Mucosa of stomach (tissue), 1 donor: ENCODE measurements at regions not wholly inside any gene's neighbourhood (a gene's known extent, or its start where the extent isn't known, plus 50 kb on each side); places are given as distances from the start of the nearest gene placed in this dataset.

Experiments
- H3K27me3 ChIP-seq: one replicate; pipeline ENCODE4 v1.7.0; 2013; ENCODE audit warnings: mild to moderate bottlenecking, low read length; ENCODE audit not compliant: control insufficient read depth, insufficient read depth
- H3K36me3 ChIP-seq: one replicate; pipeline ENCODE4 v1.7.0; 2013; ENCODE audit warnings: low read length; ENCODE audit not compliant: control insufficient read depth, insufficient read depth
- H3K4me1 ChIP-seq: one replicate; pipeline ENCODE4 v1.7.0; 2013; ENCODE audit warnings: mild to moderate bottlenecking, low read length; ENCODE audit not compliant: control insufficient read depth, insufficient read depth
- H3K4me3 ChIP-seq: one replicate; pipeline ENCODE4 v1.7.0; 2013; ENCODE audit warnings: low read length
- H3K9ac ChIP-seq: one replicate; pipeline ENCODE4 v1.7.0; 2013; ENCODE audit warnings: mild to moderate bottlenecking, low read length, moderate library complexity
- H3K9me3 ChIP-seq: one replicate; pipeline ENCODE4 v1.7.0; 2013; ENCODE audit warnings: mild to moderate bottlenecking, low read length, moderate library complexity; ENCODE audit not compliant: control insufficient read depth
- donor health status: Pancreatic carcinoma.

DNA sequence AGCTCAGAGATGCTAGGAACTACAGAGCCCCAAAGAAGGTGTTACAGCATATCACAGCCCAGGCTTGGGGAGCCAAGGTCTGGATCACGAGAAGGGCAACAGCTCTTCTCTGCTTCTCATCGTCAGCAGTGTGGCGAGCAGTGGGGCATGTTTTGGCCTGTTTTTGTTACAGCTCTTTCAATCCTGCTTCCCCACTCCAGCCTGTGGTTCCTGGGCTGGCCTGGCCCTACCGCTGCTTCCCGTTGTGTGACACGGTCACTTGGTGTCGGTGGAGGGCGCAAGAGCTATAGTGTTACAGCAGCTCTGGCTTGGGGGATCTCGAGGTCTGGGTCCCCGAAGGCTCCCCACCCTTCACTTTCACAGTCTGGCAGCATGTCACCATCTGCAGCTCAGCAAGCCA is 870.2 kb downstream of the CBLN2 start:
- H3K36me3 ChIP-seq = no peaks in the 10 kb centered on the region
- no peak overlapping the region for H3K4me3 ChIP-seq
- no peaks in the 10 kb centered on the region for H3K27me3 ChIP-seq
- no peaks in the 10 kb centered on the region for H3K9me3 ChIP-seq
- H3K4me1 ChIP-seq = no peaks in the 10 kb centered on the region
- no peak overlapping the region for H3K9ac ChIP-seq

DNA sequence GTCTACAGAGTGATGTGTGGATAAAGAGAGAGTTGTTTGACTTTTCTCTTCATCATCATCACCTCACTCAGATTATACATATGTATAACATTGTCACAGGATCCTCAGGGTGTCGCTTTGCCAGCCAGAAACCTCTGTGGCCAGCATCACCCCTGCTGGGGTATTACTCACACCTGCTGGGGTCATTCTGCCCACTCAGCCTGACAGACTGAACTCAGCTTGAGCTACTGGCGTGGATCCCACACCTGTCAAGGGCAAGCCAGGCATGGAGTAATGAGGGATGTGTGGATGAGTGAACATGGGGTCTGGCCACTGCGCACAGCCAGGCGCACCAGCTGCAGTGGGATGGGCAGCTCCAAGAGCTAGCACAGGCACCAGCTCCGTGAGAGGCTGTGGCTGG is 870.6 kb downstream of the CBLN2 start:
- no peaks in the 10 kb centered on the region for H3K4me1 ChIP-seq
- no peaks in the 10 kb centered on the region for H3K9me3 ChIP-seq
- H3K36me3 ChIP-seq = no peaks in the 10 kb centered on the region
- H3K9ac ChIP-seq = no peak overlapping the region
- no peaks in the 10 kb centered on the region for H3K27me3 ChIP-seq
- H3K4me3 ChIP-seq = no peak overlapping the region

DNA sequence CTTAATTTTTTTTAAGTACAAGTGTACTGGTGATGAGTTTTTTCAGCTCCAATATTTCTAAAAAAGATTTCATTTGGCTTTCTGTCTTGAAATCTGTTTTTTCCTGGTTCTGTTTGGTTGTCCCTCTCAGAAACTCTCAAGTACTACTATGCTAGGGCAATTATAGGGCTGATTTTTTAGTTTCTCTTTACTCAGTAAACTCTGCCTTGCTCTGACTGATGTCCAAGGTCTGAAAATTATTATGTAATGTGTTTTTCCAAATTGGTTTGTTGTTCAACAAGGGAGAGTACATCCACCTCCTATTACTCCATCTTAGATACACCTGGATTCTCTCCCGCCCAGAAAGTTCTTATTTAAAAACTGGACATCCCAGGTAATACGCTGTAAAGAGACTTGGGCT is 877.7 kb downstream of the CBLN2 start:
- Histone ChIP-seq H3K4me1 (no peaks in the 10 kb centered on the region), H3K36me3 (no peaks in the 10 kb centered on the region), H3K9me3 (no peaks in the 10 kb centered on the region), H3K27me3 (no peaks in the 10 kb centered on the region), H3K4me3 (no peak overlapping the region), H3K9ac (no peak overlapping the region)

DNA sequence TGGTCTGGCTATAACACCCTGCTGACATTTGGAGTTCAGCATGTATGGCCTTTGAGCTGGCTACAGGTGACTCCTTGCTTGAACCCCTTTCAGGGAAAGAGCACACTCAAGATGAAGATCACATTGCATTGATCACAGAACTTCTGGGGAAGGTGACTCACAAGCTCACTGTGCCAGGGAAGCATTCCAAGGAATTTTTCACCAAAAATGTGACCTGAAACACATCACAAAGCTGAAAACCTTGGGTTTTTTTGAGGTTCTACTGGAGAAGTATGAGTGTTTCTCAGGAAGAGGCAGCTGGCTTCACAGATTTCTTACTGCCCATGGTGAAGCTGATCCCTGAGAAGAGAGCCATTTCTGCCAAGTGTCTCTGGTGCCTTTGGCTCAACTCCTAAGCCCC is 879.0 kb downstream of the CBLN2 start:
- Histone ChIP-seq H3K27me3 (no peaks in the 10 kb centered on the region), H3K4me3 (no peak overlapping the region), H3K4me1 (no peaks in the 10 kb centered on the region), H3K36me3 (no peaks in the 10 kb centered on the region), H3K9me3 (no peaks in the 10 kb centered on the region), H3K9ac (no peak overlapping the region)

DNA sequence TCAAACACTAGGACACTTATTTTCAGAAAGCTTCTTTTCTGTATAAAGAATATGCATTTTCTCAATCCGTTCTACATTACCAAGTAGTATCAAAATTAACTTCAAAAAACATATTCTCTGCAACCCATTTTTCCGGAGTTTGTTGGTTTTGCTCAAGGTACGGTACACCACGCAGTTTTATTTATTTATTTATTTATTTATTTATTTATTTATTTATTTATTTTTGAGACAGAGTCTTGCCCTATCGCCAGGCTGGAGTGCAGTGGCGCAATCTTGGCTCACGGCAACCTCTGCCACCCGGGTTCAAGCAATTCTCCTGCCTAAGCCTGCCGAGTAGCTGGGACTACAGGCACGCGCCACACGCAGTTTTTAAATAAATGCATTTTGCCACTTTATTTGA is 900.3 kb downstream of the CBLN2 start:
- H3K4me1 ChIP-seq = no peaks in the 10 kb centered on the region
- no peaks in the 10 kb centered on the region for H3K36me3 ChIP-seq
- no peaks in the 10 kb centered on the region for H3K9me3 ChIP-seq
- H3K4me3 ChIP-seq = no peak overlapping the region
- no peak overlapping the region for H3K9ac ChIP-seq
- H3K27me3 ChIP-seq = no peaks in the 10 kb centered on the region

DNA sequence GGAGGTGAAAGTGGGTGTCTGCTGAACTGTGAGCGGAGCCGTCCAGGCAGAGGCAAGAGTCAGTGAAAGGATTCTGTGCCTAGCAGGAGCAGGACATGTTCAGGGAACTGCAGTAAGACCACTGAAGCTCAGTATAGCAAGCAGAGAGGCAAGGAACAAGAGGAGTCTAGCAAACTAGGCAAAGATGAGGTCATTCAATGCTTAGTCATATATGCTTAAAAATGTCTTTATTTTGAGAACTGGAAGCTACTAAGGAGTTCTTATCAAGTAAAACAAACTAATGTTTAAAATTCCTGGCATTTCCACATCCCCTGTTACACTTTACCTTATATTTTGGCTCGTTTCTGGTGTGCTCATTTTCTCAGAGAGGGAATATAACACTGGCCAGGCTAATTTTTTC is 913.4 kb downstream of the CBLN2 start:
- H3K4me3 ChIP-seq = no peak overlapping the region
- no peak overlapping the region for H3K9ac ChIP-seq
- H3K9me3 ChIP-seq = no peaks in the 10 kb centered on the region
- no peaks in the 10 kb centered on the region for H3K36me3 ChIP-seq
- H3K27me3 ChIP-seq = no peaks in the 10 kb centered on the region
- H3K4me1 ChIP-seq = no peaks in the 10 kb centered on the region

DNA sequence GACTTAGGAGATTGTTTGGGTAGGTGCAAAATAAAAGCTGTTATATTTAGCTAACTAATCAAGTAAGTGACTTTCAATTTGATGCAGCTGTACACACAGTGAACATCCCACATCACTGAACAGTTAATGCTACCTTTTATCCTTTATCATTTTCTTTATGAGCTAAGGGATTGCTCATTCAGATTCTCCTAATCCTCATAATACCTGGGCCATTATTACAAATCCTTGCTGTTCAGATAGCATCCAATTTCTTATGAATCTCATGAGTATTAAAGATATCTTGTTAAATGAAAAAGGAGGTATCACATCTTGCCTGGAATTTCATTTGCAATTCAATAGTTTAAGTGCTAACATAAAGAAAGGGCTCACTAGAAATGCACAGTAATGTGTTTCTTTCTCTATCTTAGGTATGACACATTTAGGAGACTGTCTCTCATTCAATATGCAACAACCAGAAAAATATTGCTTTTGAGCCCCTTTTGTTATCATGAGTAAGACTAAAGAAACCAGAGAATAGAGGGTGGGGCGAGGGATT is 918.5 kb downstream of the CBLN2 start:
- Histone ChIP-seq H3K4me3 (no peak overlapping the region), H3K9me3 (no peaks in the 10 kb centered on the region), H3K4me1 (no peaks in the 10 kb centered on the region), H3K36me3 (no peaks in the 10 kb centered on the region), H3K9ac (no peak overlapping the region), H3K27me3 (no peaks in the 10 kb centered on the region)

DNA sequence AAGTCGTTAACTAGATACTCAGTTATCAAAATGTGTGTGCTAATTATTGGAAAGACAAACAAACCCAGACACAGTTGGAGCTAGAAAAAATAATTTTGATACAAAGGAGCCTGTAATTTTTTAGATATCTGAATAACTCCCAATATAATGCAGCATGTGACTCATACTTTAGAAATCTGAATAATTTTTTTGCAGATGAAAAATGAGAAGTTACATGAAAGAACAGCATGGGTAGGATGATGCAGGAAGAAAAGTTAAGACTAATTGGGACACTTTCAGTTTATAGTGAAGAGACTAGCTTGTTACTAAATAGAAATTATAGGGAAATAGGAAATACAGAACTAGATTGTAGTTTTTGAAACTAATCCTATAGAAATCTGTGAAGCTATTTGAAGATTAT is 945.8 kb downstream of the CBLN2 start:
- Histone ChIP-seq H3K4me1 (no peaks in the 10 kb centered on the region), H3K9me3 (no peaks in the 10 kb centered on the region), H3K9ac (no peak overlapping the region), H3K36me3 (no peaks in the 10 kb centered on the region), H3K4me3 (no peak overlapping the region), H3K27me3 (no peaks in the 10 kb centered on the region)

DNA sequence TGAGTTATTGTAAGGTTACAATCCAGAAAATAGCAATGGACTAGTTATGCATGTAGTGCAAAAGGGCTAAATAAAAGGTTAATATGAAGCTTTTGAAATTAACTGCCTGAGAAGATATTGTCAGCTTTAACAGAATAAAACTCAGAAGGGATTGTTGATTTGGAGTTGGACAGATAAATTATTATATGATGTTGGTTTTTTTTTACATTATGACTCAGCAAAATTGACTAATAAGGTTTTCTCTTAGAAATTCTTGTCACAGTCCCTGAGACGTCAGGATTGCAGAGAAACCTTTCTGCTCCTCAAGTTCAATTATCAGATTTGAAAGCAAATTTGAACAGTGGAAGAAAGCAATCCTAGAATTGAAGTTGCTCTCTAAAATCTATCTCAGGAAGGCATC is 946.9 kb downstream of the CBLN2 start:
- H3K36me3 ChIP-seq = no peaks in the 10 kb centered on the region
- no peaks in the 10 kb centered on the region for H3K27me3 ChIP-seq
- H3K4me1 ChIP-seq = no peaks in the 10 kb centered on the region
- H3K9me3 ChIP-seq = no peaks in the 10 kb centered on the region
- H3K9ac ChIP-seq = no peak overlapping the region
- no peak overlapping the region for H3K4me3 ChIP-seq

DNA sequence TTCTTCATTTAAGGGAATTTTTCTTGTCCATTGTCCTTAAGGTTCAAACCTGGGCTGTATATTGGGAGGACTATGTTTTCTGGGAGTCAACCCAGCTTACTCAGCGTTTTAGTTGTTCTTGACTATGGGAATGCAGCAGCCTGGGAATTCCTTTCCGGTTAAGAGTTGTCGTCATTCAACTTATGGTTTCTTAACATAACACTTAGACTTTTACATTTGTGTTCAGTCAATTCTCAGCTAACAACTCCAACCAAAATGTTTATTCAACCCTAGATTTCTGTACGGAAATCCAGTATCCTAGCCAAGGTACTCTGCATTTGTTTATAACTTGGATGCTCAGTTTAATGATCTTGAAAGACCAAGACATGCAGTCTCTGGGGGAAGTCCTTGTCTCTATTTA is 960.9 kb downstream of the CBLN2 start:
- no peaks in the 10 kb centered on the region for H3K27me3 ChIP-seq
- no peaks in the 10 kb centered on the region for H3K36me3 ChIP-seq
- no peaks in the 10 kb centered on the region for H3K4me1 ChIP-seq
- no peaks in the 10 kb centered on the region for H3K9me3 ChIP-seq
- H3K9ac ChIP-seq = no peak overlapping the region
- H3K4me3 ChIP-seq = no peak overlapping the region

DNA sequence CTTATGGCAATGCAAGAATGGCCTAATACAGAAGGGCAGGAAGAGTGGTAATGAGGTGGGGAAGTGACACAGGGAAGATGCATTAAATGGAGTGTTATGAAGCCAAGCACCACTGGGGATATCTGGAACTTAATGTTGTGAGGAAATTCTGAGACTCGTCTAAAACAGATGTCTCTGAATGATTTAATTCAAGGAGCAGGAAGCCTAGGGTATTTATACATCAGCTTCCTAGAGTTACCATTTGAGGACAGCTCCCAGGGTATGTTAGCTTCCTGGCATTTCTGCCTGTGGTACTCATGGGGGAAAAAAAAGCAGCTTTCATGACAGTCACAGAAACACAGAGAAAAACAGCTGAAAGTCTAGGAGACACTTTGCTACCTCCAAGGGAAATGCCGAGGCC is 989.5 kb downstream of the CBLN2 start:
- no peak overlapping the region for H3K9ac ChIP-seq
- no peaks in the 10 kb centered on the region for H3K36me3 ChIP-seq
- H3K4me1 ChIP-seq = no peaks in the 10 kb centered on the region
- no peaks in the 10 kb centered on the region for H3K27me3 ChIP-seq
- H3K9me3 ChIP-seq = no peaks in the 10 kb centered on the region
- H3K4me3 ChIP-seq = no peak overlapping the region

DNA sequence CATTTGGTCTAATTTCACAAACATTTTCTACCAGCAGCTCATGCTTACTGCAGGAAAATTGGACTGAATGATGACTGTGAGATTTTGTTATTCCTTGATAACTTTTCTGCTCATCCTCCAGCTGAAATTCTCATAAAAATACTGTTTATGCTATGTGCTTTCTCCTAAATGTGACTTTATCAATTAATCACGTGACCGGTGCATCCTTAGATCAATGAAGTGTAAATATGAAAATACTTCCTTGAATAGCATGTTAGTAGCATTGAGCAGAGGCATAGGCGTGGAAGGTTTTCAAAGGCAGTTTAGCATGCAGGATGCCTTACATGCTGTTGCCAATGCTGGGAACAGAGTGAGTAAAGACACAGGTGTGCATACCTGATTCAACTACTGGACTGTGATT is 1002.5 kb downstream of the CBLN2 start:
- H3K4me3 ChIP-seq = no peak overlapping the region
- H3K9ac ChIP-seq = no peak overlapping the region
- no peaks in the 10 kb centered on the region for H3K27me3 ChIP-seq
- no peaks in the 10 kb centered on the region for H3K4me1 ChIP-seq
- no peaks in the 10 kb centered on the region for H3K9me3 ChIP-seq
- H3K36me3 ChIP-seq = no peaks in the 10 kb centered on the region

DNA sequence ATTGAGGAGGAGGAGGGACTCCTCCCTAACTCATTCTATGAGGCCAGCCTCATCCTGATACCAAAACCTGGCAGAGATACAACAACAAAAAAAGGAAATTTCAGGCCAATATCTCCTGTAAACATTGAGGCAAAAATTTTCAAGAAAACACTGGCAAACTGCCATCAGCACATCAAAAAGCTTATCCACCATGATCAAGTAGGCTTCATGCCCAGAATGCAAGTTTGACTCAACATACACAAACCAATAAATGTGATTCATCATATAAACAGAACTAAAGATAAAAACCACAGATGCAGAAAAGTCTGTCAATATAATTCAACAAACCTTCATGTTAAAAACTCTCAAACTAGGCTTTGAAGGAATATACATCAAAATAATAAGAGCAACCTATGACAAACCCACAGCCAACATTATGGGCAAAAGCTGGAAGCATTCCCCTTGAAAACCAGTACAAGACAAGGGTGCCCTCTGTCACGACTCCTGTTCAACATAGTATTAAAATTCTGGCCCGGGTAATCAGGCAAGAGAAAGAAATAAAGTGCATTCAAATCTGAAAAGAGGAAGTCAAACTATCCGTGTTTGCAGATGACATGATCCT is 1014.3 kb downstream of the CBLN2 start:
- no peaks in the 10 kb centered on the region for H3K36me3 ChIP-seq
- H3K4me1 ChIP-seq = no peaks in the 10 kb centered on the region
- H3K9me3 ChIP-seq = no peaks in the 10 kb centered on the region
- H3K9ac ChIP-seq = no peak overlapping the region
- no peaks in the 10 kb centered on the region for H3K27me3 ChIP-seq
- no peak overlapping the region for H3K4me3 ChIP-seq
